Head of caudate nucleus (tissue), 42 donors: ENCODE measurements at regions not wholly inside any gene's neighbourhood (a gene's known extent, or its start where the extent isn't known, plus 50 kb on each side); places are given as distances from the start of the nearest gene placed in this dataset.
"Not testable (repeated sequence)": the region's sequence is repeated elsewhere in the genome, so short reads cannot be mapped to it uniquely, and the experiment has no call there.

Experiments
- DNase-seq, 42 donors: peaks; one replicate each; pipeline versions ENCODE4 v3.0.0 to v3.0.0-alpha.2; 2020 to 2021; ENCODE audit warnings: mixed read lengths in 7 of 42
- intact Hi-C: fragments of 100-400 bp; cut with DNase I; formaldehyde crosslinking; loops from one replicate; pipeline ENCODE4 v1.15.0; 2022

GRCh38 chr12:86985298-86985697 is 729.1 kb upstream of the MGAT4C start:
- no peak for DNase-seq
- intact Hi-C loops, result no loop called here

GRCh38 chr12:86970595-86970994 is 714.4 kb upstream of the MGAT4C start:
- DNase-seq, intact Hi-C loops: not testable (repeated sequence)

GRCh38 chr12:86959766-86960458 is 703.7 kb upstream of the MGAT4C start:
- no peak for DNase-seq
- intact Hi-C loops, result no loop called here

DNA sequence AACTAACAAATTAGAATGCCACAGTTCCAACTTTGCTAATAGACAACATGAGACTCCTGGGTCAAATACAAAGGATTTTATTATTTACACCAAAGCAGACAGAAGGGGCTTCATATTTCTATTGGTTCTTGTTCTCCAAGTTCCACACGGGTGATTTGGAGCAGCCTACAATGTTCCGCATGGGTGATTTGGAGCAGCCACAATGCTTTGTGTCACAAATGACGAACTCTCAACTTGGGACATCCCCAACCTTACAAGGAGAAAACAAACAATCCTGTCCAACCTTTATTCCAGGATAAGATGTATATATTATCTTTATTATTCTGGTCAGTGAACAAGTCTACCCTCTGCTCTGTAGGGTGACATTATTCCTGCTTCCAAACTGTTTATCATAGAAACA is 694.3 kb upstream of the MGAT4C start:
- no peak for DNase-seq
- intact Hi-C loops, result no loop called here

GRCh38 chr12:86950043-86950442 is 693.9 kb upstream of the MGAT4C start:
- intact Hi-C loops, result no loop called here
- DNase-seq, result no peak

DNA sequence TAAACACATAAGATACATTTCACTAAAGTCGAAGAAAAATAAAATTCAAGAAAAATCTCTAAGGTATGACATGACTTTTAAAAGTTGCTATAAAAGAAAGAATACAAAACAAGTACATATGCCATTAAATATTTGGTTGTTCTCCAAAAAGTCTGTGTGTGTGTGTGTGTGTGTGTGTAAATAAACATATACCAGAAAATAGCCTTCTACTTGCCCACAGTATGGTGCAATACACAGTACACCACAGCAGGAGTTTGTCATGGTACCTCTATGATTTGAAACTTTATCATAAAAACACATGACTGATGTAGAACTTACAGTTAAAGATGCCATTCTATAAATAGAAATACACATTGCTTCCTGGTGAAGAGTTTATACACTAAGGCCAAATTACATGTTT is 692.7 kb upstream of the MGAT4C start:
- no peak for DNase-seq
- intact Hi-C loops, result no loop called here

DNA sequence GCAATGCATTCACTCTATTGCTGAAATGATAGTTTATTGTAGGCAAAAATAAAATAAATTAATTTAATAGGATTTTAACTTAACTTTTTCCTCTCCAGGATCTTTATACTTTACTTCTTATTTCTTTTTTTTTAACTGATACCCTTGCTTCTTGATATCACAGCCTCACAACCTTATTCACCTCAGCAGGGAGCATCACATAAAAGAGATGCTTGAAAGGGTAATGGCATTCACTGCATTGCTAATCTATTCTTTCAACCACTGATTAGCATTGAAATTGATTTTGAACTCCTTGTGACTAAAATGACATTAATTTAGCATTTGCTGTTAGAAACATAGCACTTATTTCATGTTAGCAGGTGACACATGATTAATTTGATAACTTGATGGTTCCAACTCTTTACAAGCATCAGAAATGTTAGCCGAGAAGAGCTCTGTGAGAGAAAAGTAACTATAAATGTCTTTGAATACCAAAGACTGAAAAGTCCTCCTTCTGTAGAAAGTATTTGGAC is 689.5 kb upstream of the MGAT4C start:
- intact Hi-C loops, result no loop called here
- no peak for DNase-seq

DNA sequence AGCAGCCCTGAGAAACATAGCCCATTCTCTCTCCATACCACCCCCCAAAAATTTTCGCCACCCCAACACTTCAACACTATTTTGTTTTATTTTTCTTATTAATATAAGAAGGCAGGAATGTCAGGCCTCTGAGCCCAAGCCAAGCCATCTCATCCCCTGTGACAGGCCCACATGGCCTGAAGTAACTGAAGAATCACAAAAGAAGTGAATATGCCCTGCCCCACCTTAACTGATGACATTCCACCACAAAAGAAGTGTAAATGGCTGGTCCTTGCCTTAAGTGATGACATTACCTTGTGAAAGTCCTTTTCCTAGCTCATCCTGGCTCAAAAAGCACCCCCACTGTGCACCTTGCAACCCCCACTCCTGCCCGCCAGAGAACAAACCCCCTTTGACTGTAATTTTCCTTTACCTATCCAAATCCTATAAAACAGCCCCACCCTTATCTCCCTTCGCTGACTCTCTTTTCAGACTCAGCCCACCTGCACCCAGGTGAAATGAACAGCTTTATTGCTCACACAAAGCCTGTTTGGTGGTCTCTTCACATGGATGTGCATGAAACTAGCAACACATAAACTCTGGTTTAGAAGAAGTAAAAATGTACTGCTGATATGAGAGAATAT is 688.1 kb upstream of the MGAT4C start:
- intact Hi-C loops, DNase-seq: not testable (repeated sequence)

DNA sequence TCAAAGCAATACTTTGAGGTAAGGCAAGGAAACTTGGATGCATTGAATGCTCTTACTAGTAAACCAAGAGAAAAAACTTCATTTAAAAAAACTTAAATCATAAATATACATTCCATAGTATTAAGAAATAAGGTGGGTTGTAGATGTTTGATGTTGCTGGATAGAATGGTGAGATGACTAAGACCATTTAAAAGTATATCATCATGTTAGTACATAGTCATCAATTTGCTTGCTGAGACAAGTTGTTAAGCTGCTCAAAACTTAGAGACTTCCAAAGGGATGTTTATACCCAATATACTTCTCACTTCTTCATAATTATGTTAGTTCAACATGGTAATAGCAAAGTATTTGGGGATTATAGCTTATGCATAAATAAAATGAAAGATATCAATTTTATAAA is 675.5 kb upstream of the MGAT4C start:
- DNase-seq, result no peak
- intact Hi-C loops, result no loop called here

GRCh38 chr12:86929962-86930361 is 673.8 kb upstream of the MGAT4C start:
- no peak for DNase-seq
- intact Hi-C loops, result no loop called here

- DNase-seq, result no peak
- intact Hi-C loops, result no loop called here
Measured at GRCh38 chr12:86917121-86917520, 660.9 kb upstream of the MGAT4C start.

DNA sequence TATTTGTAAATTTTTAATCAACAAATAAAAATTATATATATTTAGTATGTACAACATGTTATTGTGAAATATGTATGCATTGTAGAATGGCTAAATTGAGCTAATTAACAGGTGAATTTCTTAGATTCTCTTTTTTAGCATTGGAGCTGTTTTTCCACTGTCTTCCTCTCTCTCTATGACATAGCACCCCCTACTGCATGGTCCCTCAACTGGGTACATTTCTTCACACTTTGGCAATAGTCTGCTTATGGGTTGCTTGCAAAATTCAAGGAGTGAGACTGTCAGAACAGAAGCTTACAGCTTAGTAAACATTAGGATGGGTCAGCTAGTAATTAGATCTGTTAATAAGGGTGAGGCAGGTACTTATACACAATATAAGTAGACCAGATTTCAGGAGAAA is 658.5 kb upstream of the MGAT4C start:
- intact Hi-C loops, result no loop called here
- DNase-seq, result peak in 9 of 42 donors; percentile 9 to 41 (median 17)

GRCh38 chr12:86911973-86912372 is 655.8 kb upstream of the MGAT4C start:
- intact Hi-C loops, result no loop called here
- no peak for DNase-seq

DNA sequence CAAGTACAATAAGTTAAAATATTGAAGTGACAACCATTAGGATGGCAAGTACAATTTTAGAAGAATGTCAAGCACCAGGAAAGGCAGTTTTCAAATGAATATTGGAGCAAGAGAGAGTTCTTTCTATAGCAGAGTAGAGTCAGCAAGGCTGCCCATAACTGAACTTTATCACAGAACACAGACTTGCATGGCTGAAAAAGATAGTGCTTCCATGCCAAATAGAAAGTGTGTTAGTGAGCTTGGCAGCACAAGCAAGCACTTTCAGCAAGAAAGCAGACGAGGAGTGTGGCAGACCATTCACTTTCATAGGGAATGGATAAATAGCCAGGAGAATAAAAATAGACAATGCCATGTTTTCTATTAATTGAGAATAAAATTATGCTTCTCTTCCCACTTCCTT is 647.0 kb upstream of the MGAT4C start:
- intact Hi-C loops, result no loop called here
- DNase-seq, result no peak

DNA sequence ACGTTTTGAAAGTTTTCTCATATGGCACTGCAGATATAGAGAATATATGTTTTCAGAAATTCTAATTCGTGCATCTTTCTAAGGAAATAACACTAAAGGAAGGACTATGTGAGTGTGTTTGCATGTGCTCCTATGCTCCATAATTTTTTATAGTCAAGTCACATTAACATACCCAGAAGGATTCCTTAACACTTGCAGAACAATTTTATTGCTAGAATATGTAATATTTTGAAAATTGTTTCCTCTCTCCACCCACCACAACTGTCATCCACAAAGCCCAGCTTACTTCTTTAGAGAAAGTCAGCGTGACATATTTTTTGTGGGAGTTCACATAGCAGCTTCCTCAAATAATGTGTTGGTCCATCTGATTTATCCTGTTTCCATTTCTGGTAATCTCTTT is 604.6 kb upstream of the MGAT4C start:
- DNase-seq, result no peak
- intact Hi-C loops, result no loop called here

GRCh38 chr12:86852451-86852850 is 596.3 kb upstream of the MGAT4C start:
- no peak for DNase-seq
- intact Hi-C loops, result no loop called here

DNA sequence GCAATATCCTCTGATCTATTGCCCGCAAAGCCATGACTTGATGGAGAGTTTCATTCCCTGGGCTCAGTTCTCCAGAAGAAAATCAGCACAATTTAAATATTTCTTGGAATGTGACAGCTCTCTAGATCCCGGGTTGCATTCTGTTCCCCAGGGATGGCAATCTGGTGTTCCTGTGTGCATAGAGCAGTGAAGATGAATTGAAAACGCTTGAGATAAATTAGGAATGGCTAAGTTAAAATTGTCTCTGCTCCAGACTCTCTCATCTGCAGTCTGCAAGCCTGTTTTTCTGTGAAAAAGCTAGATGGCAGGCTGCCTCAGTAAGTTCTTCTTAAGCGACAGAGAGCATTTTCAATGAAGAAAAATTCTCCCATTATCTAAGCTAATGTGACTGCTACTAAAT is 582.5 kb upstream of the MGAT4C start:
- peak in 31 of 42 donors; percentile 2 to 76 (median 19) for DNase-seq
- intact Hi-C loops, result no loop called here

DNA sequence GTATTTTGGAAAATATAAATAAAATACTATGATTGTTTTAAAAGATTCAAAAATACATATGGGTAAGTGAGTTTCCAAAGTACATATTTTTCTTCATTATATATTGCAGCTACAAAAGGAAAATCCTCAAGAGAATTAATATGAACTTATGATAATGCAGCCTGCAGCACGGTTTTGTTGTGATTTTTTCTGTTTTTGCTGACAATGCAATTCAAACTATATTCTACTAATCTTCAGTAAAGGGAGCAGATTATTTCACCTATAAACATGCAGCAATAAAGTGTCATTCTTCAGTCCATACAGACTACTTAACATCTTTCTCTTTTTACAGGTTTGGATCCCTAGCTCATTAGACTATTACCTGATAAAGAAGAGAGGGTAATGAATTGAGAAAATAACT is 582.1 kb upstream of the MGAT4C start:
- DNase-seq, result no peak
- intact Hi-C loops, result no loop called here

DNA sequence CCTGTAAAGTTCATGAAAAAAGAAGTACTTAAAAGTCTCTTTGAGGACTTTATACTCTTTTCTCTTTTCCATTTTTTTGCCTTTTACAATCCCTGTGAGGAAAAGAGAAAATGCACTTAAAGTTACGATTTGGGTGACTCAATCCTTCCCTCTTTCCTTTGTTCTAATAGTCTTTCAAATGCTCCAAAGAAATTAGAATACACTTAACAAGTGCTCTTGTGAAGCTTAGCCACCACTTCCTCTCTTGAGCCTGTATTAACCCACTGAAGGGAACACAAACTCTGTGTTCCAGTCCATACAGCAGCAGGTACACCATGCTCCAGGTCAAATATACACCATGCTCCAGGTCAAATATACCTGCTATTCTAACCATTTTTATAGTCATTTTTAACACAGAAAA is 581.1 kb upstream of the MGAT4C start:
- intact Hi-C loops, result no loop called here
- DNase-seq, result no peak

GRCh38 chr12:86834217-86834616 is 578.0 kb upstream of the MGAT4C start:
- intact Hi-C loops, result no loop called here
- DNase-seq, result no peak

- intact Hi-C loops, result no loop called here
- DNase-seq, result no peak
Measured at GRCh38 chr12:86827409-86827808, 571.2 kb upstream of the MGAT4C start.
